Neural crest cell (in vitro differentiated cells): ENCODE measurements at regions not wholly inside any gene's neighbourhood (a gene's known extent, or its start where the extent isn't known, plus 50 kb on each side); places are given as distances from the start of the nearest gene placed in this dataset.

Experiments
- DNase-seq: peaks from one replicate; pipeline ENCODE4 v3.0.0; 2021; ENCODE audit warnings: low read depth, mixed read lengths, low spot score
- H3K27ac Mint-ChIP-seq: one replicate; pipeline ENCODE4 v1.8.0; 2021; ENCODE audit warnings: mild to moderate bottlenecking, mixed read lengths; ENCODE audit not compliant: unreplicated experiment
- H3K27me3 Mint-ChIP-seq: 2 replicates; pipeline ENCODE4 v1.8.0; 2021; ENCODE audit warnings: low read depth, mild to moderate bottlenecking, mixed read lengths
- H3K36me3 Mint-ChIP-seq: 2 replicates; pipeline ENCODE4 v1.8.0; 2021; ENCODE audit warnings: low read depth, mild to moderate bottlenecking, mixed read lengths
- H3K4me1 Mint-ChIP-seq: 2 replicates; pipeline ENCODE4 v1.8.0; 2021; ENCODE audit warnings: mixed read lengths
- H3K4me3 Mint-ChIP-seq: one replicate; pipeline ENCODE4 v1.8.0; 2021; ENCODE audit warnings: mild to moderate bottlenecking, mixed read lengths
- H3K9me3 Mint-ChIP-seq: 2 replicates; pipeline ENCODE4 v1.8.0; 2021; ENCODE audit warnings: mixed read lengths
- TF ChIP-seq, protein P1 (sequence below): fragments of 200-600 bp; sonication (generic); conservative IDR thresholded peaks from 2 replicates; pipeline ENCODE4 v1.5.0; 2021; ENCODE audit warnings: antibody characterized with exemption, mild to moderate bottlenecking

DNA sequence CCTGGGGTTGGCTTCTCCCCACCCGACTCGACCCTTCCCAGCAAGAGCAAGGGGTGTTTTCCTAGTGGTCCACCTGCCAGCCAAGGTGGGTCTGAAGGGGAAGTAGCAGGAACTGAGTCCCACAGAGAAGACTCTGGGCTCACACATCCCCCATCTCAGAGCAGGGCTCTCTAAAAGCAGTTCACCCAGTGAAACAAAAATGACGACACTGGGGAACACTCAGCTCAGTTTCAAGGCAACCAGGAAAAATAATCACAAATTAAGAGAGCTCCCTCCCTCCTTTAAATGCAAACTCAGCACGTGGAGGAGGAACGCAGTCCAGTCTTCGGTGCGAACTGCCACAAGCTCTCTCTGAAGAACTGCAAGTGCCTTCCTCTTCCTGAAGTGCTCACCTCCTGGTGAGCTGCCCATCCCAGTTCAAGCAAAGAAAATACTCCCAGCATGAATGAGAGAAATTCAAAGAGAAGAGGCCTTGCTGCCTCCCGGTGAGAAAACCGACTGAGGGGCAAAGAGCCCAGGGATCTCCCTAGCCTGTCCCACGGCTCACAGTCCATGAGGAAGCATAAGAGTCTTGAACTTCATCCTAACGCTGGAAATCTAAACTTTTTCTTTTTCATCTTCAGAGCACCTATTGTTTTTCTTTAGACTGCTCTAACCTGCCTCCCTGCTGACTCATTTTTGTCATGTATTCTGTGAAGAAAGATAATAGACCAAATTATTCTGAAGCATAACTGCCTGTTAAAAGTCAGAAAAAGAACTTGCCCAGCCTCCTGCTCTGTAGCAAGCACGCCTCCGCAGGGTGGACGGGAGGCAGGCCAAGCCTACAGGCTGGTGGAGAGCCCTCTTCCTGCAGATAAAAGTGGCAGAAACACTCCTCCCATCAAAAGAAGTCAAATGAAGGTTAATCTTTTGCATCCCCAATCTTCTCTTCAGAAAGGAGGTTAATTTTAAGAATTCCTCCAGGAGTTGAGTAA, 281.4 kb downstream of the HHIPL2 start:
- TF ChIP-seq, protein P1, sequence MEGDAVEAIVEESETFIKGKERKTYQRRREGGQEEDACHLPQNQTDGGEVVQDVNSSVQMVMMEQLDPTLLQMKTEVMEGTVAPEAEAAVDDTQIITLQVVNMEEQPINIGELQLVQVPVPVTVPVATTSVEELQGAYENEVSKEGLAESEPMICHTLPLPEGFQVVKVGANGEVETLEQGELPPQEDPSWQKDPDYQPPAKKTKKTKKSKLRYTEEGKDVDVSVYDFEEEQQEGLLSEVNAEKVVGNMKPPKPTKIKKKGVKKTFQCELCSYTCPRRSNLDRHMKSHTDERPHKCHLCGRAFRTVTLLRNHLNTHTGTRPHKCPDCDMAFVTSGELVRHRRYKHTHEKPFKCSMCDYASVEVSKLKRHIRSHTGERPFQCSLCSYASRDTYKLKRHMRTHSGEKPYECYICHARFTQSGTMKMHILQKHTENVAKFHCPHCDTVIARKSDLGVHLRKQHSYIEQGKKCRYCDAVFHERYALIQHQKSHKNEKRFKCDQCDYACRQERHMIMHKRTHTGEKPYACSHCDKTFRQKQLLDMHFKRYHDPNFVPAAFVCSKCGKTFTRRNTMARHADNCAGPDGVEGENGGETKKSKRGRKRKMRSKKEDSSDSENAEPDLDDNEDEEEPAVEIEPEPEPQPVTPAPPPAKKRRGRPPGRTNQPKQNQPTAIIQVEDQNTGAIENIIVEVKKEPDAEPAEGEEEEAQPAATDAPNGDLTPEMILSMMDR: no peak
- Mint-ChIP-seq H3K9me3 (no peaks in the 10 kb centered on the region), H3K27ac (no peak overlapping the region), H3K4me3 (no peak overlapping the region), H3K36me3 (no peaks in the 10 kb centered on the region), H3K27me3 (peaks cover 3% of the 10 kb centered on the region), H3K4me1 (peaks cover 4% of the 10 kb centered on the region)
- DNase-seq: no peak

DNA sequence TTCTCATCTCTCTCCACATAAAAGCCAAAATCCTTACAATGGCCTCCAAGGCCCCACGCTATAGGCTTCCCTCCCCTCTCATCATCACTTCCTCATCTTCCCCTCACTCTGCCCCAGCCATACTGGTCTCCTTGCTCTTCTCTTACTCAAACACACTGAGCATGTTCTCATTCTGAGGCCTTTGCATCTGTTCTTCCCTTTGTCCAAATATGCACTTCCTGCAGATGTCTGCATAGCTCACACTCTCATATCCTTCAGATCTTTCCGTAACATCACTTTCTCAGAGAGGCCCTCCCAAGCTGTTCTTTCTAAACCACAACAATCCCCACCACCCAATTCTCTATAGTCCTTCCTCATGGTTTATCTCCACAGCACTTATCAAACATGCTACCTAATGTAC, 284.1 kb downstream of the HHIPL2 start:
- H3K4me3 Mint-ChIP-seq: no peak overlapping the region
- H3K9me3 Mint-ChIP-seq: no peaks in the 10 kb centered on the region
- no peak overlapping the region for H3K27ac Mint-ChIP-seq
- H3K27me3 Mint-ChIP-seq: no peaks in the 10 kb centered on the region
- H3K36me3 Mint-ChIP-seq: no peaks in the 10 kb centered on the region
- TF ChIP-seq, protein P1: no peak
- no peak for DNase-seq
- H3K4me1 Mint-ChIP-seq: peaks cover 4% of the 10 kb centered on the region

DNA sequence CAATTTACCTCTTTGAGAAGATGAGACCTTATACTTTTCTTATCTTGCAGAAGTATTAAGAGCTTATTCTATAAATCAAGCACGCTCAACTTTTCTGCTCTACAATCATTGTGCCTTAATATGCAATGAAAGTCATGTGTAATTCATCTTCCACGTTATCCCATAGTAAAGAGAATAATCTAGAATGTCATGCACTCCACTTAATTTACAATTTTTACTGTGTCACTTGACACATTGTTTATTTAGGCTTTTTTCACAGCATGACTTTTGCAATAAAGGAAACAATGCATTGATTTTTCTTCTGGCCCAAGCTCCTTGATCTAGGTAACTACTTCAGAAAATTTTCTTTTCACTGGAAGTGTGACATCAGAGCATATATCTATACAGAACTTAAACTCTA, 290.9 kb downstream of the HHIPL2 start:
- Mint-ChIP-seq H3K4me1 (no peaks in the 10 kb centered on the region), H3K36me3 (no peaks in the 10 kb centered on the region), H3K4me3 (no peak overlapping the region), H3K9me3 (peaks cover 3% of the 10 kb centered on the region), H3K27me3 (no peaks in the 10 kb centered on the region), H3K27ac (no peak overlapping the region)
- TF ChIP-seq, protein P1: no peak
- DNase-seq: no peak

DNA sequence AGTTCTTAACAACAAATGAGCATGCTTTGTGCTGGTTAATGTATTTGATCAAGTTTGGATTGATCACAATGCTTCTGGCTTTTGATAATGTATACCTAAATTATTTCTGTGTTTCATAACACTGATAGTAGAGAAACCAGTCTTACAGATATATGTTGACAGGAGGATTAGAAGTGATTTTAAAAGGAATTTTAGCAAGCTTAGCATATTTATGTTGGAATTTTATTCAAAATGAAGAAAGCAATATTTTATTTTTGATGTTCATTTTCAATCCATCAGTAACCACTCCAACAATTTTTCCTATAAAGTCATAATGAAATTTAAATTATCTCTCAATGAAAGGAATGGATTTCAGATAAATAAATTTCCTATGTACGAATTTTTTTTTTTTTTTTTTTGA, 291.8 kb downstream of the HHIPL2 start:
- no peaks in the 10 kb centered on the region for H3K36me3 Mint-ChIP-seq
- no peaks in the 10 kb centered on the region for H3K27me3 Mint-ChIP-seq
- peaks cover 3% of the 10 kb centered on the region for H3K9me3 Mint-ChIP-seq
- TF ChIP-seq, protein P1: no peak
- H3K27ac Mint-ChIP-seq: no peak overlapping the region
- no peak overlapping the region for H3K4me3 Mint-ChIP-seq
- no peak for DNase-seq
- H3K4me1 Mint-ChIP-seq: no peaks in the 10 kb centered on the region

DNA sequence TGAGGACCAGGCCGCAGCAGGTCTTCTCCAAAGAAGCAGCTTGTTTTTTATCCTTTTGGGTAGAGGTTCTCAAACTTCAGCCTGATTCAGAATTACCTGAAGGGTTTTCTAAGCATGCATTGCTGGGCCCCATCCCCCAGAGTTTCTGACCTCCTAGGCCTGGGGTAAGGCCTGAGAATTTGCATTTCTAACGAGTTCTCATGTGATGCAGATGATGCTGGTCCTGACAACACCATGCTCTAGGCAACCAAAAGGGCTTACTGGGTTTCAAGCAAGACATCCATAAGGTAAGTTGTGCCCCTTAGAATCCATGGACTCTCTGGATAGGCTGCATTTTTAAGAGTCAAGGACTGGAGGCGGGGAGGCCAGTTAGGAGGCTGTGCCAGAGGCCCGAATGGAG, 295.1 kb downstream of the HHIPL2 start:
- H3K9me3 Mint-ChIP-seq: peaks cover 3% of the 10 kb centered on the region
- H3K4me1 Mint-ChIP-seq: peaks cover 5% of the 10 kb centered on the region
- TF ChIP-seq, protein P1: no peak
- H3K36me3 Mint-ChIP-seq: no peaks in the 10 kb centered on the region
- no peak overlapping the region for H3K4me3 Mint-ChIP-seq
- DNase-seq: no peak
- H3K27me3 Mint-ChIP-seq: no peaks in the 10 kb centered on the region
- no peak overlapping the region for H3K27ac Mint-ChIP-seq
